HG03139 (cell line): ENCODE measurements at regions not wholly inside any gene's neighbourhood (a gene's known extent, or its start where the extent isn't known, plus 50 kb on each side); places are given as distances from the start of the nearest gene placed in this dataset.

ENCODE experiments used
- ATAC-seq: cut with Tn5 transposase; IDR thresholded peaks from one replicate; pipeline ENCODE4 v1.9.1; 2021; ENCODE audit not compliant: unreplicated experiment

DNA sequence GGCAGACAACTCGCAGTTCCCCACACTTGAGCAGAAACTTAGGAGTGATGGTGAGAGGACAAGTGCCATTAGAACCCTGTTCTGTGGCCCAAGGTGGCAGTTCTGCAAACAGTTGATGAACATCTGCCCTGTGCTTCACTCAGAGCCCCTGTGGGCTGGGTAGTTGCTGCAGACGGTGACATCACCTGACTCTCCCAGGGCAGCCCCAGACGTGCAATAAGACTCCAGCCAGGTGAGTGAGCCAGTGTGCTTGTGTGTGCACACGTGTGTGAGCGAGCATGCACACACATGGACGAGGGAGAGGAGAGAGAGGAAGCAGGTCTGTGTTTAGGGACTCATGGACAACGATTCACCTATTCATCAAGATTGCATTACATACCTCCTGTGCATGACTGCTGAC lies 136.0 kb upstream of the GLI2 start:
- no peak for ATAC-seq

DNA sequence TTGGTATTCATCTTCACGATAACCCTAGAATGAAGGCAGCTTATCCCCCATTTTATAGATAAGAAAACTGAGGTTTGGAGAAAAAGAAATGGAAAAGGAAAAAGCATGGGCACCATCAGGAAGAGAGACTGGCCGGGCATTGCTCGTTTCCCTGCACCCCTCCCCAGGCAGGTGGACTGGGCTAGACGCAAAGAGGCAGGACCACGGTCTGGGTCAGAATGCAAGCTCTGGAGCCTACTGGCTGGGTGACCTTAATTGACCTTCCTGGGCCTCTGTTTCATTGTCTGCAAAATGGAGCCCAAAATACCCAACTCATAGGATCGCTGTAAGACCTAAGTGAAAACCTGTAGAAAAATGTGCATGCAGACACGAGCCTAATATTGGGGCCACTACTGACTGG lies 135.3 kb upstream of the GLI2 start:
- no peak for ATAC-seq

DNA sequence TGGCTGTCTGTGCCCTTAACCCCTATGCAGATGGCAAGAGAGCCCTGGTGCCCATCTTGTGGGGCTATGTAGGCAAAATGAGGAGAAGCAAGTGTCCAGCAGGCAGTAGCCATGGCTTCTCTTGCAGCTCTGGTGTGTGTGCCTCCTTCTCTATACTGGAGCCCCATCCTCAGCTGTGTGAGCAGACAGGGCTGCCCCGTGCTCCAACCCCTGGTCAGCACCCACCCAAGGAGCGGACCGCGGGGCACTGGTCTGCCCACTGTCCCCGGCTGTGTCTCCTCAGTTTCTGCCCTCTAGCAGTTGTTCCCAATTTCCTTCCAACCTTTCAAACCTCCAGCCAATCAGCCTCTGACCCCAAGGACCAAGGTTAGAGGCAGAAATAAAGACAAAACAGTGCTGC lies 134.9 kb upstream of the GLI2 start:
- ATAC-seq = no peak

DNA sequence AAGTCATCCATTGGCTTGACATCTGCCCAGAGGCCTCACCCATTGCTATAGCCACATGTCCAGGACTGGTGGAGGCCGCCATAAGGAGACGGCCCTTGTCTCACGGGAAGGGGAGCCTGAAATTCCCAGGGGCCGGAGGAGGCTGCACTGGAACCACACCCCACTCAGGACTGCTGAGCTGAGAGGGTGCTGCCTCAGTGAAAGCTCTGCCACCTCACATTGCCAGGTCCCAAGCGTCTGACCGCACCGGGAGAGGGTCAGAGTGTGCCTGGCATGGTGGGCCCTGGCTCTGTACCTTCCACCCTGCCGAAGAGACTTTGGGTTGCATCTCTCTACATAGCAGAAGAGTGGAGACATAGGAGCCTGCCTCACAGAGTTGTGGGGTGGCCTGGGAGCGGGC lies 134.1 kb upstream of the GLI2 start:
- ATAC-seq = no peak

DNA sequence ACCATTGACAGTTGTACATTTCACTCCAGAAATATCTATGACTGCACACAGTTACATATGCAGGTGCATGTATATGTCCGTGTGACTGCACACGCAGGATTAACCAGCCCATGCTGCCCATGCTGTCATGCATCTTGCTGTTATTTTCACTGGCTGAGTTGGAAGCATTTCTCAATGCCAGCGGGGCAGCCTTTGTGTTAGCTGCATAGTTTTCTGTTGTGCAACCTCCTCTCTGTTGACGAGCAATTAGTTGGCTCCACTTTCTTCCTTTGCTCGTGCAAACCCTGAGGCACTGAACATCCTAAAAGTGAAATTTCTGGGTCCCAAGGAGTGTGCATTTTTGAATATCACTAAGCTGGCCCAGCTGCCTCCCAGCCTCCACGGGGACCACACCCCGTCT lies 133.4 kb upstream of the GLI2 start:
- no peak for ATAC-seq

DNA sequence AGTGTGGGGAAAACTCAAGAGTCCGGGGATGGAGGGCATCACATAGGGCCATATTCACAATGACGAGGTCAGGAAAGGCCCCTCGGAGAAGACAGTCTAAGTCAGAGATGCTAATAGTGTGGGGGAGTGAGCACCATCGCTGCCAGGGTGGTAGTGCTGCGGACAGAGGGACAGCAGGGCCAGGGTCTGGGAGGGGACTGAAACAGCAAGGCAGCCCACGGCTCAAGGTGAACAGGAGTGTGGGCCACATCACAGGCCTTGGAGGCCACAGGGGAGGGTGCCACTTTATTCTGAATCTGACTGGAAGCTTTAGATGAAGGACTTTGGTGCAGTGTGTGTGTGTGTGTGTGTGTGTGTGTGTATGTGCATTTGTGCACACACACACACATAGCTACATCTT lies 130.9 kb upstream of the GLI2 start:
- no peak for ATAC-seq

DNA sequence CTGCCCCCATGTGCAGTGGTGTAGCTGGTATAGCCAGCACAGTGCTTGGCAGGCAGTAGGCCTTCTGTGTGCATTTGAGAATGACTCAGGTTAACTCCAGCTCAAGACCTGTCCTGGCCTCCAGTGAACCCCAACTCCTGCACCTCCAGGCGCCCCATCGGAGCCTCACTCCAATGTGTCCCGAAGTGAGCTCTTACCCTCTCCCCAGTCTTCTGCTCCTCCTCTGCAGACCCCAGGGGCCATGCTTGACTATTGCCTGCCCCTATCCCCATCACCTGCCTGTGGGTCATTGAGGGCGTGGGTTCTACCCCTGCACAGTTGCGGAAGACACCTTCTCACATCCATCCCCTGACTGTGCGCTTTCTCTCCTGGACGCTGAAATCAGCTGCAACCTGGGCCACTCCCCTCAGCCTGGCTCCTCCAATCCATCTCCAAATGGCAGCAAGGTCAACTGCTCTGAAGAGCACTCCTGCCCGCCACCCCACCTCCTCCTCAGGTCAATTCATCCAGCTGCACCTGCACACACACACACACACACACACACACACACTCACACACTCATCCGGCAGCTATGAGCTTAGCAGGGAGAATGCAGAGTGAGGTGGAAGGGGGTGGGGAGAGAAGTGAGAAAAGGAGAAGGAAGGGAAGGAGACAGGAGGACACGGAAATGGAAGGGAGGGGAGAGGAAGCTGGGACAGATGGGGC lies 130.3 kb upstream of the GLI2 start:
- ATAC-seq = no peak

DNA sequence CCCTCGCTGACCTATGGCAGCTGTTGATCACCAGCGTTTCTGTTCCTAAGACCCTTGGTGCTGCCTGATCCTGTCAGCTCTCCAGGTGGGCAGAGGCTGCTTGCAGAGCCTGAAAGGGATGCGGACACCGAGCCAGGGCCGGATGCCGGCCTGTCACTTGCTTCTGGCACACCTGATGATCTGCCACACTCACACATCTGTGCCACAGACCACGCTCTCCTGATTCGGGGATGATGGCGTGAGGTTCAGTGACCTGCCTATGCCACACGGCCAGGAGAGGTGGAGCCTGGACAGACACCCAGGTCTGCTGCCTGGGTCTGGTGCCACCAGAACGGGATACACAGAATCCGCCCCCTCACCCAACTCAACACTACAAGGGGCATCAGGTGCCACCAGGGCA lies 129.4 kb upstream of the GLI2 start:
- no peak for ATAC-seq

DNA sequence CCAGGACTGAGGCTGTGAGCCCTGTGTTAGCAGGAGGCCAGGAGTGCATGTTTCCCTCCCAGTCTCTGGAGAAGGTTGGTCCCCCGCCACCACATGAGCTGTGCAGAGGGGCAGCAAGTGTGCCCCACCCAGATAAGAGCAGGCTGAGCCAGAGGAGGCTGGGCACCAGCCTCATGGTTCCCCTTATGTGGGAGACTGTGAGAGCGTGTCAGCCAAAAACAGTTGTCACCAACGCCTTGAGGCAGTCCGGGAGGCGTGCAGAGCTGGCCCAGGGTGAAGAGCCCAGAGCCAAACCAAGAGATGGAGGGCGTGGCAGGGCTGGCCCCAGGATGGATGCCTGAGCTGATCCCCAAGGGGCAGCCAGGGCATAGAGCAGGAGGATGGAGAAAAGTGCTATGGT lies 128.7 kb upstream of the GLI2 start:
- no peak for ATAC-seq

DNA sequence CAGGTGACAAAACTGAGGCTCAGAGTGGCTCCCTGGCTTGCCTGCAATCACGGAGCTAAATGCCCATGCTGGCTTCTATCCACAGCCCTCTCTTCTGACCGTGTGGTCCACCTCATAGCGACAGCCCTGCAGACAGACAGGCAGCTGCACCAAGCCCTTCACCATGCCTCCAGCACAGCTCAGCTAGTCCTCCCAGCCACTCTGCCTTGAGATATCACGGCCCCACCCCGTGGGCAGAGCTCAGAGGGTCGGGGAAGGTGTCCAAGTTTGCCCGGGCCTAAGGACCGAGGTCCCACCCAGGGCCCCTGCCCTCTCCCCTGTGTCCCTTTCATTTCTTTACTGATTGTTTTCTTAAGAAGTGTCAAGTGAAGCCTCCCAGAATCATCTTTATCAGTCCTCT lies 128.2 kb upstream of the GLI2 start:
- no peak for ATAC-seq

DNA sequence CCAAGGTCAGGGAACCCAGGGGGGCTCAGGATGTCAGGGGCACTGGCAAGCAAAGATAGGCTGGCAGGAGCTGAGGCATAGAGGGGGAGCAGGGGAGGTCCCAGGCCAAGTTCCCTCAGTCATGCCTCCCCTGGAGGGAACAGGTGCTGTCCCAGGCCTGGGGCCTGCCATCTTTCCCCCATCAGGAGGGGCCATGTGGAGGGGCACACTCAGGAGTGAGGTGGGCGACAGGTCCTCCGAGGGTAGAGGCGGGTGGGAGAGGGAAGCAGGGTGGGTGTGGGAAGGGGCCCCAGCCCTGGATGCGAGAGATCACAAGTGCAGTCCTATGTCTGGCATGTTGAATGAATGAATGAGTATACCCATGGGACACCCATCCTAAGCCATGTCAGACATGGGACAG lies 127.7 kb upstream of the GLI2 start:
- ATAC-seq = no peak

DNA sequence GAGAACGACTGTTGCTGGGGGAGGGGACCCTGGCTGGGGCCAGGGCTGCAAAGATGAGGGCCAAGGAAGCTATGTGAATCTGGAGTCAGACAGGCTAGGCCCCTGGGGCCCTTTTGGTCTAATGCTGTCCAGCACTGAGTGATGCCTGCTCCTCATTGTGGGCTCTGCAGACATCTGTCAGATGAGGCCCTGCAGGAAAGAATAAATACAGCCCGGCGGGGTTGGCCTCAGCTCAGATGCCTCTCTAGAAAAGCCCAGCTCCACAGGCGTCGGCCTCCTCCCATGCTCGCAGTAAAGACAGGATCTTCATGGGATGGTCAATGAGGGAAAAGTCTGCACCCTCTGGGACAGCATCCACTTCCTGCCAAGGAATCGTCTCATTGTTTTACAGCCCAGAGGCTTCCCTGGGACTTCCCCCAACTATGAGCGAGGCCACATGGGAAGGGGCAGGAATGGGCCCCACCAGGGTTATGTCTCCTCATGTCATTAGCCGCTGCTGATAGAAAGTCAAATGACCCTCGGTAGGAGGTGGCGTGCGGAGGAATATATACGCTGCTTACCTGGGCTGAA lies 125.8 kb upstream of the GLI2 start:
- no peak for ATAC-seq

DNA sequence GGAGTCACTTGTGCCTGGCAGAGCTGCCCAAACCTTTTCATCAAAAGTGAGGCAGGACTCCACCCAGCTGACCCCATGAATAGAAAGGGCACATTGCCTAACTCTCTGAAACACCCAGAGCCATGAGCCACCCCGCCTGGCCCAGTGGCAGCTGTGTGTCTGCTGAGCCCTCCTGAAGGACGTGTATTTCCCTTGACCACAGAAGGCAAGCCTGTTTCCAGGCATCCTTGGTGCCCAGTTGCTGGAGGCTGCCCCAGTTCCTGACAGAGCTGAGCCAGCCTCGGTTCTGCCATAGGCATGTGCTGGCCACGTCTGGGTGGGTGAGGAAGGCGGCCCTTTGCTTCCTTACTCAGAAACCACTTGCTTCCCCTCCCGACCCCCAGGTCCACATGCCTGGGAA lies 124.7 kb upstream of the GLI2 start:
- no peak for ATAC-seq

DNA sequence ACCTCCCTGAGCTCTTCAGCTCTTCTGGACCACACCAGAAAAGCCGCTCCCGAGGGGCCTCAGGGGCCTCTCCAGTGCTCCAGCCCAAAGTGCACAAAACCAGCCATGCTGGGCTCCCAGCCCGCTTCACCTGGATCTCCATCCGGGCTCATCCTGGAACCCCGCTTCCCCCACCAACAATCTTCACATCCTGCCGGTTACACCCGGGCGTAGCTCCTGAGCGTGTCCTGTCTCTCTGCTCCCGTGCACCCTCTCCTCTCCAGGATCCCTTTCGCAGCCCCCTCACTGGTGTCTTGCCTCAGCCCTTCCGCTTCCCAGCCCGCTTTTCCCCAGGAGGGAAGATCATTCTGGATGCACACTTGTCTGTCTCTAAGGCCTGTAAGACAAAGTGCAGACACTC lies 123.7 kb upstream of the GLI2 start:
- ATAC-seq = no peak

DNA sequence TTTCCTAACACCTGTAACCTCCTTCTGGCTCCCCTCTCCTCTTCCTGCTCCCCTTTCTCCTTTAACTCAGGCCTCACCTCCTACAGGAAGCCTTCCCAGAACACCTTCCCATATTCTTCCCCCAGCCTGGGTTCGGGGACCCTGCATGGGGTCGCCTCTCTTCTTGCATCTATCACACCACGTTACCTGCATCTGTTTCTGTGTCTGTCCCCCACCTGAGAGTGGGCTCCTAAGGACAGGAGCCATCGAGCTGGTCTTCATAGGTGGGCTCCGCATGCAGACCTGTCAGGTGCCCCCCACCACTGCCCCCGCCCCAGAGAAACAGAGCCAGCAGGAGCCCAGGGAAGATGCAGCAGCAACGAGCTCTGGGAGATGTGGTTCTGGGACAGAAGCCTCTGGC lies 123.2 kb upstream of the GLI2 start:
- ATAC-seq = no peak

DNA sequence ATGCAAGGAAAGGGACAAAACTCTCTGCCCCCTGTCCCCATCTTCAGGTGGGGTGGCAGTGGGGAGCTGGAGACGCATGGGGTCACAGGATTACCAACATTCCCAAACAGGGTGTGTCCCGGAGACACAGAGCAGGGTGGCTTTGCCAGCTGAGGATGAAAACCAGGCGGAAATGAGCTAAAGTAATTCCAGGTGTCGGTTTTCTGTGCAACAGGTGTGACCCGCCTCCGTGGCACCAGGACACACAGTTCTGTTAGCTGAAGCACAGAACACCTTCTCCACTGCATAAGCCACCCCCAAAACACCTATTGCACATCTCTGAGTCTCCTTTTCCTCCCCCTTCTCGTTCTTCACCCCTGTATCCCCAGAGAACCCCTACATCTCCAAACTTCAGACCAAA lies 122.7 kb upstream of the GLI2 start:
- ATAC-seq = no peak

DNA sequence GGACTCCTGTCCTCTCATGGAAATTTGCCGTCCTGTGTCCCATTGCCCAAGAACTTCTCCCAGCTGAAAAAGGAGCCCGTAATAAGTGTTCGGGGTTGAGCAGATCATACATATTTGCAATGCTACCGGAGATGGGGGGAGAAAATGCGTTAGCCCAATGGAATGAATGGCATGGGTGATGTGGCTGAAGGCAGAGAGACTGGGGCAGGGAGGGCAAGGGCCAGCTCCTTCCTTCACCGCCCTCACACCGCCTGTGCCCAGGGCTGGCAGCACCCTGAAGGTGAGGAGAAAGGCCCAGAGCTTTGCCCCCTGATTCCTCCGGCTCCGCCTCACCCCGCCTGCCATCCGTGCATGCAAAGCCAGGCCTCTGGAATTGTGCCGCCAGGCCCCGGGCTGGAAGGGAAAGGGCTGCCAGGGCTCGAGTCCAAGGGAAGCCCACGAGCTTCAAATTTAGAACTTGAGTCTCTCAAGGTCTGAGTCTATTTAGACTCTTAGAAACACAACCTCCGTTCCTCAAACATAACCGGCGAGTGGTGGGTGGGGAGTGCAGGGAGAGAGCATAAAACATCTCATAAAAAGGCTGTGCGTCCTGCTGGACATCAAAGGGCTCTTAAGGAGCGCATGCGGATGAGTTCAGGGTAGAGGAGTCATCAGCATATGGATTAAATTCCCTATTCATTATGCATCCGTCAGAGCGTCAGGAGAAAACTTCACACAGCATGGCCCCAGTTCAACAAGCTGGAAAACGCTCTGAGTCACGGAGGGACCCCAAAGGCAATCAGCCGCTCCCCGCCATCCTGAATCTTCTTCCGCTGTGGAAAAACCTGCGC lies 121.7 kb upstream of the GLI2 start:
- no peak for ATAC-seq

DNA sequence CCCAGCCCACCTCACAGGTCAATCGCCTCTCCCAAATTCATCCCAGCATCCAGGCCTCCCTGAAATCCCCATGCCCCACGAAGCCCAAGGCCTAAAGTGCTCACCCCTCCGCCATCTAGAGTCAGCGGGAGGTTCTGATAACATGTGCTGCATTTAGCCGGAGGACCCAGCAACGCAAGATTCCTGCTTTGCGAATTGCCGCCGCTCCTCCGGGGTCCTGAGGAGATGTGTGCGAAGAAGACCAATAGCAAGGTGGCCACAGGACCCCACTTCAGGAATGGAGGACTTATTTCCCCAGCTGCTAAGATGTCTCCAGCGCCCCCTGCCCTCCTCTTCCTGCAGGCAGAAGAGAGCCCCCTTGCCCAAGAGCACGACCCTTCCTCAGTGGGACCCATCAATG lies 120.8 kb upstream of the GLI2 start:
- no peak for ATAC-seq

DNA sequence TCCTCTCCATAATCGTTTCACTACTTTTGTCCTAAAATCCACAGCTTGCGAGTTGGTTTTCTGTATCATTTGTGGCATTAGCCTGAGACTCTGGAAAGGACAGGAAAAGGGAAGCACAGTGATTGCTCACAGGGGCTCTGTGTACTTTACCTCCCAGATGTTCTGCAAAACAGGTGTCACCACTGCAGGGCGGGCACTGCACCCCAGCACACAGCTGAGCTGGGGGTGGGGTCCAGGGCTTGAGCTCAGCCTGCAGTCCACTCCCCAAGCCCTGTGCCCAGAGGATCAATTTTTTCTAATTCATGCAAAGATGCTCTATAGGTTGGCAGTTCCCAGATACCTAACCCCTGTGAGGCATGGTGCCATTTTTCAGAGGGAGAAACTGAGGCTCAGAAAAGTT lies 119.4 kb upstream of the GLI2 start:
- ATAC-seq = no peak

DNA sequence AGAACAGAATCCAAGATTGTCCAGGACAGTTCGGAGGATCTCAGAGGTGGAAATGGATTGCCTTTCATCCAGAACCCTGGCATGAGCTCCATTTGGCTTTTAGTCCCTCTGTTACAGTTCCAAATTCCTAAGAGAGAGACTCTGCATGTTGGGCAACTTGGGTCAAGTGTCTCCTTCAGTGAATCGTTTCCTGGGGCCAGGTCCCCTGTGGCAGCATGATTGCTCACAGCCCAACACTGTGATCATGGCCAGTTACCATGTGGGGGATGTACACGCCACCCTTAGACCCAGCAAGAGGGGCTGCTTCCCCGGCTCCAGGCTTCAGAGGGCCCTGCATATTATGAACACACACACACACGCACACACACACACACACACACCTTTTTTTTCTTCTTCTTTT lies 118.6 kb upstream of the GLI2 start:
- no peak for ATAC-seq

DNA sequence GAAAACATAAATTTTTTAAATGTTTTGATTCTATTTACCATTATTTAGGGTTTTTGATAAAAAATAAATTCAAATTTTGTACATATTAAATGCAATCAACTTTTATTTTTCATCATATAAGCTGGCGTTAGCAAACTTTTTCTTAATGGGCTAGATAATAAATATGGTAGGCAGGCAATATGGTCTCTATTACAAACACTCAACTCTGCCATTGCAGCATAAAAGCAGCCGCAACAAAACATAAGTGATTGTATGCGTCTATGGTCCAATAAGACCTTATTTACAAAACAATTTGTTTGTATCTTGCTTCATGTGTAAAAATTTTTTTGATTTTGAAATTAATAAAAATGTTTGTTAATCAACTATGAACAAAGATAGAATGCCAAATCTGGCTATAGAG lies 116.8 kb upstream of the GLI2 start:
- no peak for ATAC-seq

DNA sequence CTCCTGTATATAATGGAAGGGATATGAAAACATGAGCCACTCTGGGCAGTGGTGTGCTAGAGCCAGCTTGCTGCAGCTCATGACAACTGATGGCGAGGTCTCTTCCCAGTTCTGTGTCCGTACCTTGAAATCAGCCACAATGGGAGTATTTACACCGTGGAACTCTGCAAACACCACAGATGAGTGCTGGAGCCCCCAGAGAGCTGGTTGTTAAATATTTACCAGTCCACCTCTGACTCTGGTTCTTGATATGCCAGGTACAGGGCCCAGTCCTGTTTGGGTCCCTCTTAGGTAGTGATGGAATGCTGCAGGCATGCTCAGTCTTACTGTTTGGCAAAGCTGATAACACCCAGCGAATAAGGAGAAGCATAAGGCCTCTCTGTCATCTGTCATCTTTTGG lies 116.1 kb upstream of the GLI2 start:
- no peak for ATAC-seq
